Hepatocyte (in vitro differentiated cells): ENCODE measurements at regions not wholly inside any gene's neighbourhood (a gene's known extent, or its start where the extent isn't known, plus 50 kb on each side); places are given as distances from the start of the nearest gene placed in this dataset.

Experiments
- DNase-seq: peaks from one replicate; pipeline ENCODE4 v3.0.0-alpha.2; 2016; ENCODE audit warnings: low spot score
- H2AFZ ChIP-seq: fragments of 200-600 bp; sonication (generic); 2 replicates; pipeline ENCODE4 v1.6.0; 2016; ENCODE audit warnings: antibody characterized with exemption, mild to moderate bottlenecking
- H3K27ac ChIP-seq: fragments of 200-600 bp; sonication (generic); 2 replicates; pipeline ENCODE4 v1.5.1; 2016; ENCODE audit warnings: mild to moderate bottlenecking
- H3K27me3 ChIP-seq: fragments of 200-600 bp; sonication (generic); 2 replicates; pipeline ENCODE4 v1.6.1; 2016
- H3K36me3 ChIP-seq: fragments of 200-600 bp; sonication (generic); replicated peaks from 2 replicates; pipeline ENCODE4 v1.5.1; 2016; ENCODE audit warnings: low read depth; ENCODE audit not compliant: insufficient read depth
- H3K4me1 ChIP-seq: fragments of 200-600 bp; sonication (generic); 2 replicates; pipeline ENCODE4 v1.5.1; 2016; ENCODE audit warnings: mild to moderate bottlenecking, moderate library complexity; ENCODE audit not compliant: insufficient read depth
- H3K4me2 ChIP-seq: fragments of 200-600 bp; sonication (generic); 2 replicates; pipeline ENCODE4 v1.6.0; 2016
- H3K4me3 ChIP-seq: fragments of 200-600 bp; sonication (generic); 2 replicates; pipeline ENCODE4 v1.5.1; 2016; ENCODE audit warnings: mild to moderate bottlenecking
- H3K79me2 ChIP-seq: fragments of 200-600 bp; sonication (generic); 2 replicates; pipeline ENCODE4 v1.6.0; 2017; ENCODE audit warnings: mild to moderate bottlenecking
- H3K9me2 ChIP-seq: fragments of 200-600 bp; sonication (generic); replicated peaks from 2 replicates; pipeline ENCODE4 v1.6.0; 2017; ENCODE audit warnings: mild to moderate bottlenecking; ENCODE audit not compliant: insufficient read depth
- H3K9me3 ChIP-seq: fragments of 200-600 bp; sonication (generic); 2 replicates; pipeline ENCODE4 v1.5.1; 2016; ENCODE audit warnings: low read depth, mild to moderate bottlenecking
- H4K20me1 ChIP-seq: fragments of 200-600 bp; sonication (generic); 2 replicates; pipeline ENCODE4 v1.6.0; 2016; ENCODE audit warnings: mild to moderate bottlenecking; ENCODE audit not compliant: insufficient read depth, poor library complexity, severe bottlenecking
- EZH2 ChIP-seq: fragments of 200-600 bp; sonication (generic); IDR thresholded peaks from 2 replicates; pipeline ENCODE4 v1.6.1; 2016; ENCODE audit warnings: antibody characterized with exemption, mild to moderate bottlenecking, borderline replicate concordance
- EZH2phosphoT487 ChIP-seq: fragments of 200-600 bp; sonication (generic); IDR thresholded peaks from one replicate; pipeline ENCODE4 v1.6.1; 2018; ENCODE audit warnings: antibody characterized with exemption, mild to moderate bottlenecking, low read depth, moderate library complexity; ENCODE audit not compliant: unreplicated experiment, severe bottlenecking
- WGBS: methylation state at CpG from one replicate; pipeline ENCODE4 v1.1.6; 2016; ENCODE audit warnings: low lambda C conversion rate; ENCODE audit errors: missing lambda C conversion rate; 5-methylcytosine and 5-hydroxymethylcytosine counted together
- TF ChIP-seq, protein P1 (sequence below): fragments of 200-600 bp; sonication (generic); IDR thresholded peaks from 2 replicates; pipeline ENCODE4 v1.5.1; 2016; ENCODE audit warnings: antibody characterized with exemption, mild to moderate bottlenecking; ENCODE audit not compliant: poor library complexity

DNA sequence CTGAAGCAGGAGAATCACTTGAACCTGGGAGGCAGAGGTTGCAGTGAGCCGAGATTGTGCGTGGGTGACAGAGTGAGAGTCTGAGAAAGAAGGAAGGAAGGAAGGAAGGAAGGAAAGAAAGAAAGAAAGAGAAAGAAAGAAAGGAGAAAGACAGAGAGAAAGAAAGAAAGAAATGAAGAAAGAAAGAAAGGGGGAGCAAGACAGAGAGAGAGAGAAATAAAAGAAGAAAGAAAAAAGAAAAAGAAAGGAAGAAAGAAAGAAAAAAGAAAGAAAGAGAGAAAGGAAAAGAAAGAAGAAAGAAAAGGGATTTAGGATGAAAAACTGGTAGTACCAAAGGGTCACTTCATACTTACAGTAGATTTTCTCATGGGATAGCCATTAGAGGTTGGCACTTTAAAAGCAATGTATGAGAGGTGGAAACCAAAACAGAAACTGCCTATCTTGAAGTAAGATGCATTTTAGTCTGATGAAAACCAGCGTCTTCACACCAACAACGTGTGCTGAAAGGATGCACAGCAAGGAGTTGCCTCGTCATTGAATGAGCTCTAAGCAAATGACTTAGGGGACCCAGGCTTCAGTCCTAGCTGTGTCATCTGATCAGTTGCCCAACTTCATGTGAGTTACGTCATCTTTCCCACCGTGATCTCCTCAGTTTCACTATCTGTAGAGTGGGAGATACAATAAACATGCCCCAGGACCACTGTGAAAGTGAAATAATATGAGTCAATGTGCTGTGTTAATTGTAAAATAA lies 133.9 kb upstream of the NEDD9 start:
- H3K4me1 ChIP-seq, result peaks cover 11% of the 10 kb centered on the region
- H4K20me1 ChIP-seq, result no peaks in the 10 kb centered on the region
- no peaks in the 10 kb centered on the region for H3K36me3 ChIP-seq
- peak overlapping the region; percentile 61 for H3K27ac ChIP-seq
- no peaks in the 10 kb centered on the region for H3K9me2 ChIP-seq
- no peaks in the 10 kb centered on the region for H3K79me2 ChIP-seq
- H3K4me2 ChIP-seq, result no peak overlapping the region
- H3K27me3 ChIP-seq, result no peaks in the 10 kb centered on the region
- H3K9me3 ChIP-seq, result no peaks in the 10 kb centered on the region
- WGBS, result 81% methylated on average over 7 of the region's 7 CpGs
- no peak for TF ChIP-seq EZH2
- no peak for DNase-seq
- no peak overlapping the region for H3K4me3 ChIP-seq
- H2AFZ ChIP-seq, result no peak overlapping the region

- WGBS, result 66% methylated on average over 5 of the region's 5 CpGs
- TF ChIP-seq EZH2 (no peak), EZH2phosphoT487 (no peak)
- TF ChIP-seq, protein P1, sequence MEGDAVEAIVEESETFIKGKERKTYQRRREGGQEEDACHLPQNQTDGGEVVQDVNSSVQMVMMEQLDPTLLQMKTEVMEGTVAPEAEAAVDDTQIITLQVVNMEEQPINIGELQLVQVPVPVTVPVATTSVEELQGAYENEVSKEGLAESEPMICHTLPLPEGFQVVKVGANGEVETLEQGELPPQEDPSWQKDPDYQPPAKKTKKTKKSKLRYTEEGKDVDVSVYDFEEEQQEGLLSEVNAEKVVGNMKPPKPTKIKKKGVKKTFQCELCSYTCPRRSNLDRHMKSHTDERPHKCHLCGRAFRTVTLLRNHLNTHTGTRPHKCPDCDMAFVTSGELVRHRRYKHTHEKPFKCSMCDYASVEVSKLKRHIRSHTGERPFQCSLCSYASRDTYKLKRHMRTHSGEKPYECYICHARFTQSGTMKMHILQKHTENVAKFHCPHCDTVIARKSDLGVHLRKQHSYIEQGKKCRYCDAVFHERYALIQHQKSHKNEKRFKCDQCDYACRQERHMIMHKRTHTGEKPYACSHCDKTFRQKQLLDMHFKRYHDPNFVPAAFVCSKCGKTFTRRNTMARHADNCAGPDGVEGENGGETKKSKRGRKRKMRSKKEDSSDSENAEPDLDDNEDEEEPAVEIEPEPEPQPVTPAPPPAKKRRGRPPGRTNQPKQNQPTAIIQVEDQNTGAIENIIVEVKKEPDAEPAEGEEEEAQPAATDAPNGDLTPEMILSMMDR, result no peak
- Histone ChIP-seq H3K36me3 (no peaks in the 10 kb centered on the region), H3K27ac (peak overlapping the region; percentile 85), H3K4me1 (peaks cover 11% of the 10 kb centered on the region), H3K4me3 (no peak overlapping the region), H3K9me3 (no peaks in the 10 kb centered on the region), H3K9me2 (no peaks in the 10 kb centered on the region), H3K79me2 (no peaks in the 10 kb centered on the region), H3K4me2 (no peak overlapping the region), H3K27me3 (no peaks in the 10 kb centered on the region), H4K20me1 (no peaks in the 10 kb centered on the region), H2AFZ (no peak overlapping the region)
- DNase-seq, result peak; percentile 51
Measured at GRCh38 chr6:11364971-11365397, 132.5 kb upstream of the NEDD9 start.

DNA sequence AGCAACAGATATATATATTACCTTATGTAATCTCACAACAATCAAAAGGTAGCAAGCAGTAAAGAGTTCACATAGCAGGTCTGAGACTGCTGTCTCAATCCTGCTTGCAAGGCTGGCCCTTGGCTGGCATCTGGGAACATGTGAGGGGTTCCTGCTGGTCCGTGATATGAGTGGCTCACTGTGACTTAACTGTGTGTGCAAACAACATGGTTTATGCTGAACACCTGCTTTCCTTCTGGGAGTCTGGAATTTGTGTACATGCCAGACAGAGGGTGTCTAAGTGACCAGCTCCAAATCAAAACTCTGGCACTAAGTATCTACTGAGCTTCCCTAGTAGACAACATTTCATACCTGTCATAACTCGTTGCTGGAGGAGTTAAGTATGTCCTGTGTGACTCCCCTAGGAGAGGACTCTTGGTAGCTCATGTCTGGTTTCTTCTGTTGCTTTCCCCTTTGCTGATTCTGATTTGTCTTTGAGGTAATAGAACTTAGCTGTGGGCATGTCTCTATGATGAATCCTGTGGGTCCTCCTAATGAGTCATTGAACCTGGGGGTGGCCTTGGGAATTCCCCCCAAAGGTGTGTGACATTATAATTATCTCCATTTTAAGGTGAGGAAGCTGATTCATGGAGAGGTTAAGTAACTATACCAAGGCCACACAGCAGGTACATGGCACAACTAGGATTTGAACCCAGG lies 131.6 kb upstream of the NEDD9 start:
- H3K36me3 ChIP-seq, result no peaks in the 10 kb centered on the region
- H3K9me2 ChIP-seq, result no peaks in the 10 kb centered on the region
- no peak for DNase-seq
- no peaks in the 10 kb centered on the region for H3K79me2 ChIP-seq
- H3K4me2 ChIP-seq, result no peak overlapping the region
- no peak for TF ChIP-seq EZH2phosphoT487
- TF ChIP-seq, protein P1, result no peak
- H4K20me1 ChIP-seq, result no peaks in the 10 kb centered on the region
- H3K9me3 ChIP-seq, result no peaks in the 10 kb centered on the region
- peak overlapping the region; percentile 85 for H3K27ac ChIP-seq
- H3K27me3 ChIP-seq, result no peaks in the 10 kb centered on the region
- no peak overlapping the region for H3K4me3 ChIP-seq
- 81% methylated on average over 2 of the region's 2 CpGs for whole genome bisulfite sequencing
- peaks cover 11% of the 10 kb centered on the region for H3K4me1 ChIP-seq
- H2AFZ ChIP-seq, result no peak overlapping the region

- Histone ChIP-seq H2AFZ (no peak overlapping the region), H3K27me3 (no peaks in the 10 kb centered on the region), H3K27ac (no peak overlapping the region), H3K9me2 (no peaks in the 10 kb centered on the region), H4K20me1 (no peaks in the 10 kb centered on the region), H3K36me3 (no peaks in the 10 kb centered on the region), H3K4me2 (no peak overlapping the region), H3K4me1 (peaks cover 11% of the 10 kb centered on the region), H3K79me2 (no peaks in the 10 kb centered on the region), H3K9me3 (no peaks in the 10 kb centered on the region), H3K4me3 (no peak overlapping the region)
- DNase-seq, result no peak
- TF ChIP-seq EZH2phosphoT487 (no peak), EZH2 (no peak)
- TF ChIP-seq, protein P1, result no peak
- 71% methylated on average over 1 of the region's 1 CpG for WGBS
Measured at GRCh38 chr6:11362564-11362963, 130.1 kb upstream of the NEDD9 start.
